Activated T-helper 17 cell treated with anti-CD3 and anti-CD28 coated beads, Interleukin-2, amount 50 U/mL, for 72 hours (primary cell): ENCODE measurements at regions not wholly inside any gene's neighbourhood (a gene's known extent, or its start where the extent isn't known, plus 50 kb on each side); places are given as distances from the start of the nearest gene placed in this dataset.

Source experiments
- ATAC-seq: fragments of 150-1000 bp; cut with Tn5 transposase; replicated peaks from 2 replicates; pipeline ENCODE4 v1.10.0; 2021; ENCODE audit warnings: mild to moderate bottlenecking, moderate library complexity
- H3K27ac Mint-ChIP-seq: one replicate; pipeline ENCODE4 v1.8.0; 2022; ENCODE audit warnings: mixed read lengths
- H3K27me3 Mint-ChIP-seq: one replicate; pipeline ENCODE4 v1.8.0; 2022; ENCODE audit warnings: mixed read lengths
- H3K36me3 Mint-ChIP-seq: one replicate; pipeline ENCODE4 v1.8.0; 2022; ENCODE audit warnings: low read depth, mild to moderate bottlenecking, mixed read lengths
- H3K4me1 Mint-ChIP-seq: one replicate; pipeline ENCODE4 v1.8.0; 2022; ENCODE audit warnings: mixed read lengths
- H3K4me3 Mint-ChIP-seq: one replicate; pipeline ENCODE4 v1.8.0; 2022; ENCODE audit warnings: mild to moderate bottlenecking, mixed read lengths
- H3K9me3 Mint-ChIP-seq: one replicate; pipeline ENCODE4 v1.8.0; 2022; ENCODE audit warnings: mixed read lengths

GRCh38 chr21:28429161-28429560 is 563.5 kb downstream of the LTN1 start:
- no peak for ATAC-seq
- Mint-ChIP-seq H3K4me1 (no peaks in the 10 kb centered on the region), H3K27ac (no peak overlapping the region), H3K4me3 (no peak overlapping the region), H3K9me3 (peaks cover 3% of the 10 kb centered on the region), H3K27me3 (no peaks in the 10 kb centered on the region), H3K36me3 (no peaks in the 10 kb centered on the region)

- Mint-ChIP-seq H3K4me3 (no peak overlapping the region), H3K4me1 (no peaks in the 10 kb centered on the region), H3K36me3 (no peaks in the 10 kb centered on the region), H3K27me3 (no peaks in the 10 kb centered on the region), H3K27ac (no peak overlapping the region), H3K9me3 (peaks cover 3% of the 10 kb centered on the region)
- no peak for ATAC-seq
Measured at GRCh38 chr21:28427394-28428022, 565.2 kb downstream of the LTN1 start.

- H3K27me3 Mint-ChIP-seq = no peaks in the 10 kb centered on the region
- no peak overlapping the region for H3K4me3 Mint-ChIP-seq
- no peak for ATAC-seq
- H3K27ac Mint-ChIP-seq = no peak overlapping the region
- peaks cover 3% of the 10 kb centered on the region for H3K9me3 Mint-ChIP-seq
- no peaks in the 10 kb centered on the region for H3K4me1 Mint-ChIP-seq
- H3K36me3 Mint-ChIP-seq = no peaks in the 10 kb centered on the region
Measured at GRCh38 chr21:28426545-28426944, 566.1 kb downstream of the LTN1 start.

- H3K27me3 Mint-ChIP-seq = no peaks in the 10 kb centered on the region
- H3K9me3 Mint-ChIP-seq = peaks cover 3% of the 10 kb centered on the region
- ATAC-seq = no peak
- H3K4me1 Mint-ChIP-seq = no peaks in the 10 kb centered on the region
- no peaks in the 10 kb centered on the region for H3K36me3 Mint-ChIP-seq
- no peak overlapping the region for H3K27ac Mint-ChIP-seq
- H3K4me3 Mint-ChIP-seq = no peak overlapping the region
Measured at GRCh38 chr21:28423521-28424190, 569.0 kb downstream of the LTN1 start.

GRCh38 chr21:28421716-28422524 is 570.8 kb downstream of the LTN1 start:
- no peaks in the 10 kb centered on the region for H3K4me1 Mint-ChIP-seq
- H3K27me3 Mint-ChIP-seq = no peaks in the 10 kb centered on the region
- H3K9me3 Mint-ChIP-seq = no peaks in the 10 kb centered on the region
- H3K36me3 Mint-ChIP-seq = no peaks in the 10 kb centered on the region
- ATAC-seq = no peak
- no peak overlapping the region for H3K27ac Mint-ChIP-seq
- H3K4me3 Mint-ChIP-seq = no peak overlapping the region

- no peaks in the 10 kb centered on the region for H3K9me3 Mint-ChIP-seq
- no peaks in the 10 kb centered on the region for H3K4me1 Mint-ChIP-seq
- no peaks in the 10 kb centered on the region for H3K36me3 Mint-ChIP-seq
- no peak overlapping the region for H3K4me3 Mint-ChIP-seq
- H3K27ac Mint-ChIP-seq = no peak overlapping the region
- no peak for ATAC-seq
- no peaks in the 10 kb centered on the region for H3K27me3 Mint-ChIP-seq
Measured at GRCh38 chr21:28419811-28420210, 572.9 kb downstream of the LTN1 start.

GRCh38 chr21:28418726-28419514 is 573.8 kb downstream of the LTN1 start:
- H3K36me3 Mint-ChIP-seq = no peaks in the 10 kb centered on the region
- no peak for ATAC-seq
- H3K27me3 Mint-ChIP-seq = no peaks in the 10 kb centered on the region
- H3K9me3 Mint-ChIP-seq = no peaks in the 10 kb centered on the region
- no peak overlapping the region for H3K27ac Mint-ChIP-seq
- H3K4me3 Mint-ChIP-seq = no peak overlapping the region
- no peaks in the 10 kb centered on the region for H3K4me1 Mint-ChIP-seq

GRCh38 chr21:28410256-28410655 is 582.4 kb downstream of the LTN1 start:
- H3K9me3 Mint-ChIP-seq = no peaks in the 10 kb centered on the region
- H3K4me3 Mint-ChIP-seq = no peak overlapping the region
- H3K36me3 Mint-ChIP-seq = no peaks in the 10 kb centered on the region
- no peaks in the 10 kb centered on the region for H3K27me3 Mint-ChIP-seq
- ATAC-seq = no peak
- no peaks in the 10 kb centered on the region for H3K4me1 Mint-ChIP-seq
- no peak overlapping the region for H3K27ac Mint-ChIP-seq

GRCh38 chr21:28402616-28402989 is 590.1 kb downstream of the LTN1 start:
- no peaks in the 10 kb centered on the region for H3K36me3 Mint-ChIP-seq
- no peak overlapping the region for H3K27ac Mint-ChIP-seq
- no peak overlapping the region for H3K4me3 Mint-ChIP-seq
- no peaks in the 10 kb centered on the region for H3K4me1 Mint-ChIP-seq
- no peak for ATAC-seq
- H3K27me3 Mint-ChIP-seq = peaks cover 6% of the 10 kb centered on the region
- H3K9me3 Mint-ChIP-seq = peaks cover 6% of the 10 kb centered on the region

GRCh38 chr21:28397040-28397439 is 595.6 kb downstream of the LTN1 start:
- Mint-ChIP-seq H3K9me3 (peaks cover 12% of the 10 kb centered on the region), H3K4me3 (no peak overlapping the region), H3K4me1 (no peaks in the 10 kb centered on the region), H3K27me3 (peaks cover 7% of the 10 kb centered on the region), H3K36me3 (no peaks in the 10 kb centered on the region), H3K27ac (no peak overlapping the region)
- no peak for ATAC-seq

GRCh38 chr21:28396421-28396820 is 596.3 kb downstream of the LTN1 start:
- Mint-ChIP-seq H3K27me3 (peaks cover 7% of the 10 kb centered on the region), H3K4me1 (no peaks in the 10 kb centered on the region), H3K27ac (no peak overlapping the region), H3K4me3 (no peak overlapping the region), H3K9me3 (peaks cover 12% of the 10 kb centered on the region), H3K36me3 (no peaks in the 10 kb centered on the region)
- no peak for ATAC-seq

- Mint-ChIP-seq H3K36me3 (no peaks in the 10 kb centered on the region), H3K27ac (no peak overlapping the region), H3K4me1 (no peaks in the 10 kb centered on the region), H3K27me3 (peaks cover 4% of the 10 kb centered on the region), H3K9me3 (peaks cover 9% of the 10 kb centered on the region), H3K4me3 (no peak overlapping the region)
- ATAC-seq = no peak
Measured at GRCh38 chr21:28393279-28393678, 599.4 kb downstream of the LTN1 start.

GRCh38 chr21:28391938-28392849 is 600.5 kb downstream of the LTN1 start:
- Mint-ChIP-seq H3K27me3 (no peaks in the 10 kb centered on the region), H3K27ac (no peak overlapping the region), H3K36me3 (no peaks in the 10 kb centered on the region), H3K4me1 (no peaks in the 10 kb centered on the region), H3K4me3 (no peak overlapping the region), H3K9me3 (peaks cover 4% of the 10 kb centered on the region)
- no peak for ATAC-seq

GRCh38 chr21:28387220-28387619 is 605.5 kb downstream of the LTN1 start:
- Mint-ChIP-seq H3K4me1 (peaks cover 5% of the 10 kb centered on the region), H3K4me3 (no peak overlapping the region), H3K36me3 (no peaks in the 10 kb centered on the region), H3K27me3 (no peaks in the 10 kb centered on the region), H3K27ac (no peak overlapping the region), H3K9me3 (no peaks in the 10 kb centered on the region)
- no peak for ATAC-seq
